ENCODE measurements at regions not wholly inside any gene's neighbourhood (a gene's known extent, or its start where the extent isn't known, plus 50 kb on each side); places are given as distances from the start of the nearest gene placed in this dataset.

Small RNA genes lying in the stretch of these regions (small RNA-seq; reads per million reads assigned to genes)
- 0 reads per million in 2 donors for gene RN7SL356P

Measured in adrenal gland (tissue), 2 donors.